Glutamatergic neuron (in vitro differentiated cells): ENCODE measurements at regions not wholly inside any gene's neighbourhood (a gene's known extent, or its start where the extent isn't known, plus 50 kb on each side); places are given as distances from the start of the nearest gene placed in this dataset.

Source experiments
- DNase-seq: peaks from one replicate; pipeline ENCODE4 v3.0.0; 2022
- H3K27ac Mint-ChIP-seq: one replicate; pipeline ENCODE4 v1.8.0; 2020; ENCODE audit warnings: mild to moderate bottlenecking, mixed read lengths, inconsistent platforms; ENCODE audit not compliant: unreplicated experiment
- H3K27me3 Mint-ChIP-seq: one replicate; pipeline ENCODE4 v1.8.0; 2020; ENCODE audit warnings: mild to moderate bottlenecking, moderate library complexity, mixed read lengths, inconsistent platforms; ENCODE audit not compliant: unreplicated experiment
- H3K36me3 Mint-ChIP-seq: one replicate; pipeline ENCODE4 v1.8.0; 2020; ENCODE audit warnings: mild to moderate bottlenecking, mixed read lengths, inconsistent platforms; ENCODE audit not compliant: unreplicated experiment
- H3K4me1 Mint-ChIP-seq: one replicate; pipeline ENCODE4 v1.8.0; 2020; ENCODE audit warnings: mild to moderate bottlenecking, low read depth, mixed read lengths, inconsistent platforms; ENCODE audit not compliant: unreplicated experiment
- H3K4me3 Mint-ChIP-seq: one replicate; pipeline ENCODE4 v1.8.0; 2020; ENCODE audit warnings: mild to moderate bottlenecking, mixed read lengths, inconsistent platforms; ENCODE audit not compliant: unreplicated experiment
- H3K9me3 Mint-ChIP-seq: one replicate; pipeline ENCODE4 v1.8.0; 2020; ENCODE audit warnings: mild to moderate bottlenecking, moderate library complexity, mixed read lengths, inconsistent platforms; ENCODE audit not compliant: unreplicated experiment
- CTCF ChIP-seq: fragments of 200-600 bp; sonication (generic); IDR thresholded peaks from one replicate; pipeline ENCODE4 v1.5.0; 2021; ENCODE audit not compliant: partially characterized antibody, unreplicated experiment

DNA sequence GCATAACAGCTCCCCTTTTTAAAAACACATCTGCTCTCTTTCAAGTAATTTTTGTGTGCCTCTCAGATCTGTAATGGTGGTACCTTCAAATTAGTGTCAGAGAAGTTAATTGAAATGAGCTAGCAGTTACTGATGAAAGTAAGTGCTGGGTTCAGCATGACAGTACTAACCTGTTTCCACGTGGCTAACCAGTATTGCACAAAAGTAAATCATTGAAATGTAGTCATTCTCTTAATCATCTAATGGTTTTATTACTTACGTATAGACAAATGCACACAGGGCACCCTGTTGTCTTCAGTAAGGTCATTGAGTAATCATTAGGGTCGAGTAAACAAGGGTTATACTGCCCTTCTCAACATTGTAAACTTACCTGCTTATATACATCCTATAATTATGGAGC is 157.8 kb upstream of the PRR16 start:
- no peak for DNase-seq
- Mint-ChIP-seq H3K4me3 (no peak overlapping the region), H3K4me1 (no peaks in the 10 kb centered on the region), H3K27me3 (no peaks in the 10 kb centered on the region), H3K9me3 (no peaks in the 10 kb centered on the region), H3K27ac (no peak overlapping the region), H3K36me3 (no peaks in the 10 kb centered on the region)
- no peak for TF ChIP-seq CTCF

DNA sequence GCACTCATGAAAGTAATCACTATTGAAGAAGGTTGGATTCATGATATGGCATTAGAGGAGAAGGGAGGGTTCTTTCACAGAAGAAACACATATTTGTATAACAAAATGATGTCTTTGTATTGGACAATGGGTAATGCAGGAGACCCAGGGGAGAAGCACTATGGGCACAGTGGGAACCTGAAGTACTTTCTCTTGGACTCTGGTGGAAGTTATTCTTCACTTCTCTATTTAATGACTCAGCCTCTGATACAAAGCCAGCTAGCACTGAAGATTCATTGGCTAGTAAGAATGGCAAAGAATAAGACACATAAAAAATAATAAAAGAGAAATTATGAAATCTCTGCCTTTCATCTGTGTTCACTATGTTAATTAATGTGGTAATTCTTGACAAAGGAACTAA is 149.9 kb upstream of the PRR16 start:
- no peak overlapping the region for H3K4me3 Mint-ChIP-seq
- H3K27me3 Mint-ChIP-seq: no peaks in the 10 kb centered on the region
- no peaks in the 10 kb centered on the region for H3K4me1 Mint-ChIP-seq
- no peaks in the 10 kb centered on the region for H3K9me3 Mint-ChIP-seq
- H3K27ac Mint-ChIP-seq: no peak overlapping the region
- peaks cover 8% of the 10 kb centered on the region for H3K36me3 Mint-ChIP-seq
- no peak for DNase-seq
- TF ChIP-seq CTCF: no peak

DNA sequence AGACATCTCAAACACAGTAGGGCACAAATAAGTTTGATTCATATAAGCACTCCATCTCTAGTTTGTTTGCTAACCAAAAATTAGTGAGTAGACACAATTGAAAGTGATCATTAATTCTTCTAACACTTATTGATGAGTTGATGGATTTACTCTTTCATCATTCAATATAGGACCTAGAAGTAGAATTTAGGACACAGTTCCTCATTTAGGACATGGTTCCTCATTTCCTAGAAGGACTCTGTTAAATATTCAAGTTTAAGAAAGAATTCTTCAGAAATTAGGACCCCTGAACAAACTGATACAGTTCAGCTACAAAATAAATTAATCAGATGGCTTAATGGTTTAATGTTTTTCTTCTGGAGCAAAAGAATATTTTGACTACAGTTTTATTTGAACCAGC is 143.5 kb upstream of the PRR16 start:
- H3K27ac Mint-ChIP-seq: no peak overlapping the region
- DNase-seq: no peak
- H3K4me1 Mint-ChIP-seq: no peaks in the 10 kb centered on the region
- H3K9me3 Mint-ChIP-seq: no peaks in the 10 kb centered on the region
- no peak for TF ChIP-seq CTCF
- peaks cover 4% of the 10 kb centered on the region for H3K36me3 Mint-ChIP-seq
- H3K4me3 Mint-ChIP-seq: no peak overlapping the region
- H3K27me3 Mint-ChIP-seq: no peaks in the 10 kb centered on the region

DNA sequence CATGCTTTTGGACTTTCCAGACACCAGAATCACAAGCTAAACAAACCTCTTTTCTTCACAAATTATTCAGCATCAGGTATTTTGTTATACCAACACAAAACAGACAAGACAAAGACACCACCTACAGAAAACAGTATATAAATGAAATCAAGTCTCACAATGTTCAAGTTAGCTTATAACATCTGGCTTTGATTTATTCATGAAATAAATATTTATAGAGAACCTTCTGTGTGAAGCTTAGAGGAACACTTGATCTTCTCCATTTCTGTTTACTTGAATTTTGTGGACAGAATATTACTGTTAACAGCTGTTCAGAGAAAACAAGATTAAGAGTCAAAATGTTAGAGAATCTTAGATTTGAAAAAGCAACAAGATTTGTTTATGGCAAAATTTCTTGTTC is 137.4 kb upstream of the PRR16 start:
- H3K27me3 Mint-ChIP-seq: no peaks in the 10 kb centered on the region
- no peak overlapping the region for H3K27ac Mint-ChIP-seq

DNA sequence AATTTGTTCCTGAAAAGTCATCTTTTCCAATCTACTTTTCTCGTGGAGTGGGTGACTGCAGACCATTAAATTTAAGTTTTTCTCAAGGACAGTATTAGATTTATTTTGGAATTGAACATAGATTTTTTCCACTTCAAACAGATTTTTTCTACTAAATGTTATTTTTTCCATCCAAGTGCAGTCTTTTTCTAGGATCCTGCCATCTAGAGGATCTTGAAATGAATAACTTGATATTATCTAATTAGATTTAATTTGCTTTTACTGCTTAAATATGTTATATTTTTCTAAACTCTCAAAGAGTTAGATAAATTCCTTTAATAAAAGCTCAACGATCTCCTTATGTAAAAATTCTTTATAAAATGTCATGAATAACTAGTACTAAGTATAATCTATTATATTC is 136.9 kb upstream of the PRR16 start:
- Mint-ChIP-seq H3K36me3 (no peaks in the 10 kb centered on the region), H3K9me3 (no peaks in the 10 kb centered on the region), H3K27ac (no peak overlapping the region), H3K4me1 (no peaks in the 10 kb centered on the region), H3K4me3 (no peak overlapping the region), H3K27me3 (no peaks in the 10 kb centered on the region)
- no peak for TF ChIP-seq CTCF
- DNase-seq: no peak

More for the DNA sequence above, 137.4 kb upstream of the PRR16 start:
- Mint-ChIP-seq H3K36me3 (no peaks in the 10 kb centered on the region), H3K4me1 (no peaks in the 10 kb centered on the region), H3K4me3 (no peak overlapping the region), H3K9me3 (no peaks in the 10 kb centered on the region)
- no peak for DNase-seq
- no peak for TF ChIP-seq CTCF
